ENCODE measurements at regions not wholly inside any gene's neighbourhood (a gene's known extent, or its start where the extent isn't known, plus 50 kb on each side); places are given as distances from the start of the nearest gene placed in this dataset.

- TF ChIP-seq EZH2phosphoT487 (IDR thresholded peaks at IDR 0.05; ENCODE audit: insufficient read depth, low read depth) (no peak), EZH2 (IDR thresholded peaks at IDR 0.05; ENCODE audit: insufficient read depth, poor library complexity, severe bottlenecking) (no peak)
Measured at GRCh38 chr7:91780521-91780920, 100.0 kb downstream of the MTERF1 start.

Data from GM23248 (cell line).